Liver (tissue), 8 donors: ENCODE measurements at regions not wholly inside any gene's neighbourhood (a gene's known extent, or its start where the extent isn't known, plus 50 kb on each side); places are given as distances from the start of the nearest gene placed in this dataset.
"Not testable (repeated sequence)": the region's sequence is repeated elsewhere in the genome, so short reads cannot be mapped to it uniquely, and the experiment has no call there.

Source experiments
- DNase-seq: peaks from one replicate; pipeline ENCODE4 v3.0.0-alpha.2; 2017; ENCODE audit warnings: low spot score
- H3K27ac ChIP-seq, 2 donors: one replicate each; pipeline ENCODE4 v1.7.0; 2013; ENCODE audit warnings: inconsistent platforms in 2 of 2, low read length in 2 of 2, control low read depth in 1 of 2, low read depth in 1 of 2, mild to moderate bottlenecking in 1 of 2
- H3K27me3 ChIP-seq, 4 donors: one replicate each; pipeline versions ENCODE4 v1.6.1 to v1.7.0; 2013; ENCODE audit warnings: low read length in 3 of 4, inconsistent platforms in 1 of 4, mild to moderate bottlenecking in 1 of 4, moderate library complexity in 1 of 4; ENCODE audit not compliant: control insufficient read depth in 4 of 4, insufficient read depth in 4 of 4
- H3K36me3 ChIP-seq, 4 donors: one replicate each; pipeline versions ENCODE4 v1.6.1 to v1.7.0; 2013; ENCODE audit warnings: low read length in 3 of 4, mild to moderate bottlenecking in 3 of 4, low read depth in 1 of 4, moderate library complexity in 1 of 4; ENCODE audit not compliant: control insufficient read depth in 4 of 4, insufficient read depth in 3 of 4
- H3K4me1 ChIP-seq, 4 donors: one replicate each; pipeline versions ENCODE4 v1.6.1 to v1.7.0; 2013; ENCODE audit warnings: low read length in 3 of 4, mild to moderate bottlenecking in 3 of 4, moderate library complexity in 1 of 4; ENCODE audit not compliant: control insufficient read depth in 4 of 4, insufficient read depth in 4 of 4
- H3K4me3 ChIP-seq, 3 donors: one replicate each; pipeline versions ENCODE4 v1.6.1 to v1.7.0; 2013; ENCODE audit warnings: low read length in 3 of 3, control low read depth in 1 of 3, low read depth in 1 of 3, mild to moderate bottlenecking in 1 of 3
- H3K9ac ChIP-seq, 2 donors: one replicate each; pipeline ENCODE4 v1.7.0; 2013; ENCODE audit warnings: low read length in 2 of 2, mild to moderate bottlenecking in 2 of 2, moderate library complexity in 2 of 2, control low read depth in 1 of 2, low read depth in 1 of 2
- H3K9me3 ChIP-seq, 4 donors: one replicate each; pipeline versions ENCODE4 v1.6.1 to v1.7.0; 2013; ENCODE audit warnings: low read length in 3 of 4; ENCODE audit not compliant: control insufficient read depth in 4 of 4
- CTCF ChIP-seq: fragments of 150-350 bp; IDR thresholded peaks from 2 replicates; pipeline ENCODE4 v1.5.1; 2017; ENCODE audit warnings: improper control_type of control experiment, low read depth, low read length; ENCODE audit not compliant: missing input control
- RAD21 ChIP-seq, 2 donors: IDR thresholded peaks; 2 replicates each; pipeline ENCODE4 v1.6.1; 2016; ENCODE audit warnings: antibody characterized with exemption in 2 of 2, mild to moderate bottlenecking in 2 of 2
- RXRA ChIP-seq, 2 donors: IDR thresholded peaks; 2 replicates each; pipeline ENCODE4 v1.6.1; 2017 to 2018; ENCODE audit warnings: antibody characterized with exemption in 2 of 2, mild to moderate bottlenecking in 1 of 2
- SP1 ChIP-seq: IDR thresholded peaks from 2 replicates; pipeline ENCODE4 v1.6.1; 2018; ENCODE audit warnings: antibody characterized with exemption, mild to moderate bottlenecking
- WGBS: extraction: QIAGEN DNeasy Blood & Tissue Kit; methylation state at CpG from one replicate; pipeline ENCODE4 v1.1.7; 2013; 5-methylcytosine and 5-hydroxymethylcytosine counted together
- TF ChIP-seq, protein P1 (sequence below): IDR thresholded peaks from 2 replicates; pipeline ENCODE4 v1.6.1; 2016; ENCODE audit warnings: antibody characterized with exemption, mild to moderate bottlenecking
- TF ChIP-seq, protein P2 (sequence below): IDR thresholded peaks from 2 replicates; pipeline ENCODE4 v1.6.1; 2016; ENCODE audit warnings: antibody characterized with exemption
- donor health status: healthy.
- donor health status: healthy.
- donor health status: healthy.
- donor health status: healthy.
- donor health status: healthy.

DNA sequence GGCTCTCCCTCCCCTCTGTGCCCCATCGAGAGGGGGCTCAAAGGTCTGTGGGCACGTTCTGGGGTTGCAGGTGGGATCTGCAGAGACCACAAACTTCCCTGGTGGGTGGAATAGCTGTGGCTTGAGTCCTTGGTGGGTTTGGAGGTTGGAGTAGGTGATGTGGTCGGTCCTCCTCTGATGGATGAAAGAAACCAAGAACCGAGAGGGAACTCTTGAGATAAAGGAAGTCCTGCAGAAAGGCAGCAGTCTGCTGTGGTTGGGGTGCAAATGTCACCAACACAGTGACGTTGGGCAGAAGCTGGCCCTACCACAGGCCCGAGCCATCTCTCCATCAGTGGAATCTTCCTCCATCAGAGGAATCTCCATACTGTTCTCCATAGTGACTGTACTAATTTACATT, 171.8 kb downstream of the FCRL5 start:
- Histone ChIP-seq H3K4me3 (no peak overlapping the region), H3K27me3 (no peaks in the 10 kb centered on the region), H3K27ac (no peak overlapping the region), H3K9me3 (no peaks in the 10 kb centered on the region), H3K36me3 (no peaks in the 10 kb centered on the region), H3K4me1 (no peaks in the 10 kb centered on the region), H3K9ac (no peak overlapping the region)
- TF ChIP-seq, protein P1, sequence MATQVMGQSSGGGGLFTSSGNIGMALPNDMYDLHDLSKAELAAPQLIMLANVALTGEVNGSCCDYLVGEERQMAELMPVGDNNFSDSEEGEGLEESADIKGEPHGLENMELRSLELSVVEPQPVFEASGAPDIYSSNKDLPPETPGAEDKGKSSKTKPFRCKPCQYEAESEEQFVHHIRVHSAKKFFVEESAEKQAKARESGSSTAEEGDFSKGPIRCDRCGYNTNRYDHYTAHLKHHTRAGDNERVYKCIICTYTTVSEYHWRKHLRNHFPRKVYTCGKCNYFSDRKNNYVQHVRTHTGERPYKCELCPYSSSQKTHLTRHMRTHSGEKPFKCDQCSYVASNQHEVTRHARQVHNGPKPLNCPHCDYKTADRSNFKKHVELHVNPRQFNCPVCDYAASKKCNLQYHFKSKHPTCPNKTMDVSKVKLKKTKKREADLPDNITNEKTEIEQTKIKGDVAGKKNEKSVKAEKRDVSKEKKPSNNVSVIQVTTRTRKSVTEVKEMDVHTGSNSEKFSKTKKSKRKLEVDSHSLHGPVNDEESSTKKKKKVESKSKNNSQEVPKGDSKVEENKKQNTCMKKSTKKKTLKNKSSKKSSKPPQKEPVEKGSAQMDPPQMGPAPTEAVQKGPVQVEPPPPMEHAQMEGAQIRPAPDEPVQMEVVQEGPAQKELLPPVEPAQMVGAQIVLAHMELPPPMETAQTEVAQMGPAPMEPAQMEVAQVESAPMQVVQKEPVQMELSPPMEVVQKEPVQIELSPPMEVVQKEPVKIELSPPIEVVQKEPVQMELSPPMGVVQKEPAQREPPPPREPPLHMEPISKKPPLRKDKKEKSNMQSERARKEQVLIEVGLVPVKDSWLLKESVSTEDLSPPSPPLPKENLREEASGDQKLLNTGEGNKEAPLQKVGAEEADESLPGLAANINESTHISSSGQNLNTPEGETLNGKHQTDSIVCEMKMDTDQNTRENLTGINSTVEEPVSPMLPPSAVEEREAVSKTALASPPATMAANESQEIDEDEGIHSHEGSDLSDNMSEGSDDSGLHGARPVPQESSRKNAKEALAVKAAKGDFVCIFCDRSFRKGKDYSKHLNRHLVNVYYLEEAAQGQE, result no peak
- no peak for TF ChIP-seq RXRA (IDR thresholded peaks at IDR 0.05)
- TF ChIP-seq SP1, result no peak
- TF ChIP-seq CTCF, result no peak
- 65% methylated on average over 6 of the region's 6 CpGs for WGBS
- no peak for DNase-seq

DNA sequence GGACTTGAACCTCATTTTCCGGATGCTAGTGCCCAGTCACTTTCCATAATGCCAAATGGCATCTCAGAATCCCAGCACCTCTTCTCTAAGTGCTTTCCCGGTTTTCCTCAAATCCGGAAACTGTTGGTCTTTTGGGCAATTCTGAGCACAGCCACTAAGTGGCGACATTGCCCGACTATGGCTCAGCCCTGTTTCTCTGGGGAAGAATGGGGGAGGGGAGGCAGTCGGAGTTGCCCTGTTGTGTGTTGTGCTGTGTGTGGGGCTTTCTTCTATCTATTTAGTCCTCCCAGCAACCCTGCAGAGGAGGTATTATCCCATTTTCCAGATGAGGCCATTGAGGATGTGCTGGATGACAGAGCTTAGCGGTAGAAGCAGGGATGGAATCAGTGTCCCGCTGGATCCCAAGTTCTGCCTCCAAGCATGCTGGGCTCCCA, 175.0 kb downstream of the FCRL5 start:
- H3K27ac ChIP-seq, H3K9me3 ChIP-seq, H3K4me1 ChIP-seq, H3K4me3 ChIP-seq, H3K9ac ChIP-seq, H3K27me3 ChIP-seq, H3K36me3 ChIP-seq, DNase-seq: not testable (repeated sequence)
- WGBS, result 27% methylated on average over 8 of the region's 8 CpGs
- TF ChIP-seq CTCF (peak; percentile 76), RAD21 (IDR thresholded peaks at IDR 0.05) (peak; percentile 91 to 92)

DNA sequence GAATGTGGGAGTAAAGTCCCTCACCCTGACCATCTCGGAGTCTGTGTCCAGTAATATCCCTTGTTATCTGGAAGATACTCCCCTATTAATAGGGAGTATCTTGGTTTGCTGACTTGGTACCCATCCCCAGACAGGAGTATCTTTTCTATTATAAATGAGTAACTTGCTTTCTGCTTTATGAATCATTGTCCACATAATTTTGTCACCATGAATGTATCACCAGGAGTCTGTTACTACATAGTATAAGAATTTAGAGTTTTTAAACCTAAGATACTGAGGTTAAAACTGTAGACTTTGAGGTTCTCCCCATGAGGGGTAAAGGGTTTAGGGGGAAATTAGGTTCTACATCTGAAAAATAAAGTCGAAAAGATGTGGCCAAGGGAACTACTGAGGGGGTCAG, 175.6 kb downstream of the FCRL5 start:
- Histone ChIP-seq H3K36me3 (no peaks in the 10 kb centered on the region), H3K27me3 (peaks cover 0 to 2% (median 0%) of the 10 kb centered on the region in 4 donors), H3K9ac (no peak overlapping the region), H3K9me3 (no peaks in the 10 kb centered on the region), H3K4me1 (no peaks in the 10 kb centered on the region), H3K4me3 (no peak overlapping the region), H3K27ac (no peak overlapping the region)
- no peak for DNase-seq
- 80% methylated on average over 2 of the region's 2 CpGs for WGBS
- TF ChIP-seq RAD21 (IDR thresholded peaks at IDR 0.05) (no peak), RXRA (IDR thresholded peaks at IDR 0.05) (no peak)
- TF ChIP-seq, protein P2, sequence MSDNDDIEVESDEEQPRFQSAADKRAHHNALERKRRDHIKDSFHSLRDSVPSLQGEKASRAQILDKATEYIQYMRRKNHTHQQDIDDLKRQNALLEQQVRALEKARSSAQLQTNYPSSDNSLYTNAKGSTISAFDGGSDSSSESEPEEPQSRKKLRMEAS, result no peak

DNA sequence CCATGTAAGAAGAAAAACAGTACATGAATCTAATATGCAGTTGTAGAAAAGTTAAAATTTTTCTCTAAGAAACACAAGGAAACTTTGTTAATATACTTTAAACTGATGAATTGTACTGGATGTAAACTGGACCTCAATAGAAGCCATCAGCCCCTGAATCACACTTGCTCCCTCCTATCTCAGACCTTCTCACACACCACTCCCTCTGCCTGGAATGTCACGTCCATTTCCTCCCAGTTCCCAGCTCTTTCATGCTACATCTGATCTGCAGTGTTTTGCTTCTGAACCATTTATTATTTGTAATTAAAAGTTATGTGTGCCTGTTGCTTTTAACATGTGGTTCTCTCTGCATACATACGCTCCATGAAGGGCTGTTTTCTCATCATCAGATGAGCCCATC, 180.0 kb downstream of the FCRL5 start:
- H3K4me3 ChIP-seq, H3K9me3 ChIP-seq, H3K4me1 ChIP-seq, H3K9ac ChIP-seq, H3K27me3 ChIP-seq, H3K36me3 ChIP-seq, DNase-seq, H3K27ac ChIP-seq: not testable (repeated sequence)
- WGBS, result 78% methylated on average over 2 of the region's 2 CpGs
